ENCODE measurements at regions not wholly inside any gene's neighbourhood (a gene's known extent, or its start where the extent isn't known, plus 50 kb on each side); places are given as distances from the start of the nearest gene placed in this dataset.

DNA sequence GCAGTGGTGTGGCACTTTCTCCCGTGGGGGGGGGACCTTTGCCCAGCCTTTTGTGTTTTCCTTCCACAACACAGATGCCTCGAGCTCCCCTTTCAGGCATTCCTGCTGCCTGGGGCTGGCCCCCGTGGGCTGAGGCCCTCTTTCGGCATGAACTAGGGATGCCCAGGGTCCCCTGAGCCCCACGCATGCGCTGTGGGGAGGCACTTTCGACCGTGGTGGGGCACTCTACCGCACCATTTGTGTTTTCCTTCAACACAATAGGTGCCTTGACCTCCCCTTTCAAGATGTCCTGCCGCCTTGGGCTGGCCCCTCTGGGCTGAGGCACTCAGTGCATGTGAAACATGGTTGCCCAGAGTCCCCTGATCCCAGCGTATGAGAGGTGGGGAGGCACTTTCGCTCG lies 363.7 kb downstream of the ALG10 start:
- no peak for TF ChIP-seq CTCF (IDR thresholded peaks at IDR 0.05)
- no peak for TF ChIP-seq POLR2A (IDR thresholded peaks at IDR 0.05)

Measured in testis (tissue), 2 donors.